HepG2 (cell line): ENCODE measurements at regions not wholly inside any gene's neighbourhood (a gene's known extent, or its start where the extent isn't known, plus 50 kb on each side); places are given as distances from the start of the nearest gene placed in this dataset.

Experiments used
- ATAC-seq: fragments of 200-7000 bp; cut with Tn5 transposase; 3 replicates; pipeline ENCODE4 v1.9.1; 2020; ENCODE audit warnings: mild to moderate bottlenecking, moderate library complexity
- BruUV-seq: library from RNA; stranded (reverse); fragments of 400-500 nt; replicated peaks from 2 replicates; lab custom pipeline; 2021; lab: Mats Ljungman, UMichigan
- CTCF ChIA-PET: fragments of 300-600 bp; formaldehyde crosslinking; extraction: SDS; loops from one replicate; lab custom pipeline; 2021; ENCODE audit warnings: low total read pairs, inconsistent platforms, low intra/inter-chr PET ratio; lab: Yijun Ruan, JAX
- POLR2A ChIA-PET: fragments of 350-600 bp; sonication (Branson Sonifier 250); formaldehyde crosslinking; loops from one replicate; lab custom pipeline; 2020; ENCODE audit warnings: antibody characterized with exemption, inconsistent platforms; lab: Yijun Ruan, JAX
- DNase-seq: peaks from one replicate; pipeline ENCODE4 v3.0.0-alpha.2; 2015; ENCODE audit warnings: low spot score
- FAIRE-seq: peaks from 3 replicates; lab custom pipeline; 2011; peaks lifted over from hg19 to GRCh38; lab: Jason Lieb, UNC
- H2AFZ ChIP-seq: one replicate; pipeline ENCODE4 v1.6.1; 2011; ENCODE audit warnings: low read length, inconsistent platforms
- H3K27ac ChIP-seq: fragments of 300-600 bp; 3 replicates; pipeline ENCODE4 v1.8.0; 2011; ENCODE audit warnings: mixed run types, mild to moderate bottlenecking, mixed read lengths, low read length, inconsistent platforms; ENCODE audit not compliant: insufficient read depth; ENCODE audit errors: extremely low read length
- H3K27me3 ChIP-seq, 2 experiments: fragments of 200-600 bp in 1 of 2; 2 replicates in 1 of 2; 3 replicates in 1 of 2; pipeline versions ENCODE4 v1.6.0 to v1.8.0; 2011; ENCODE audit warnings: low read length in 2 of 2, mild to moderate bottlenecking in 2 of 2, moderate library complexity in 2 of 2, inconsistent platforms in 1 of 2; ENCODE audit not compliant: insufficient read depth in 2 of 2, control insufficient read depth in 1 of 2
- H3K36me3 ChIP-seq, 2 experiments: fragments of 200-600 bp in 1 of 2; replicated peaks in 1 of 2; 2 replicates in 1 of 2; 3 replicates in 1 of 2; pipeline versions ENCODE4 v1.5.1 to v1.8.0; 2011; ENCODE audit warnings: low read length in 2 of 2, inconsistent platforms in 1 of 2; ENCODE audit not compliant: insufficient read depth in 2 of 2, control insufficient read depth in 1 of 2
- H3K4me1 ChIP-seq: 2 replicates; pipeline ENCODE4 v1.5.1; 2012; ENCODE audit warnings: low read length, inconsistent platforms; ENCODE audit not compliant: insufficient read depth
- H3K4me2 ChIP-seq: 2 replicates; pipeline ENCODE4 v1.6.0; 2011; ENCODE audit warnings: low read depth, low read length, inconsistent platforms
- H3K4me3 ChIP-seq, 3 experiments: fragments of 200-600 bp in 1 of 3; sonication (generic), shearing (Covaris generic) in 1 of 3; replicated peaks in 1 of 3; 2 replicates each; pipeline ENCODE4 v1.5.1; 2011 to 2016; ENCODE audit warnings: low read length in 3 of 3, inconsistent platforms in 2 of 3, low read depth in 2 of 3, mild to moderate bottlenecking in 2 of 3, control low read depth in 1 of 3, mixed read lengths in 1 of 3; ENCODE audit not compliant: insufficient read depth in 1 of 3
- H3K79me2 ChIP-seq: one replicate; pipeline ENCODE4 v1.6.1; 2011; ENCODE audit warnings: low read length, inconsistent platforms; ENCODE audit not compliant: insufficient read depth
- H3K9ac ChIP-seq: 2 replicates; pipeline ENCODE4 v1.6.0; 2011; ENCODE audit warnings: mild to moderate bottlenecking, low read depth, low read length, inconsistent platforms; ENCODE audit not compliant: insufficient read depth
- H3K9me3 ChIP-seq: 2 replicates; pipeline ENCODE4 v1.5.1; 2012; ENCODE audit warnings: mild to moderate bottlenecking, low read length
- H4K20me1 ChIP-seq: 2 replicates; pipeline ENCODE4 v1.6.0; 2011; ENCODE audit warnings: inconsistent platforms, mild to moderate bottlenecking, low read length, moderate library complexity; ENCODE audit not compliant: insufficient read depth
- CBX2 ChIP-seq, 2 experiments: fragments of 200-600 bp in 1 of 2; sonication (generic); formaldehyde crosslinking in 1 of 2; IDR thresholded peaks; 2 replicates each; pipeline versions ENCODE4 v1.7.0 to v1.8.1; 2018 to 2022; ENCODE audit warnings: low read depth in 2 of 2, low read length in 1 of 2, mild to moderate bottlenecking in 1 of 2, missing genetic modification reagents in 1 of 2
- CCDC6 ChIP-seq: sonication (generic); formaldehyde crosslinking; IDR thresholded peaks from 2 replicates; pipeline ENCODE4 v1.8.1; 2022; ENCODE audit warnings: mild to moderate bottlenecking, missing genetic modification reagents, moderate library complexity
- FOXP1 ChIP-seq, 2 experiments: fragments of 450-650 bp in 1 of 2; IDR thresholded peaks; 2 replicates each; pipeline ENCODE4 v1.6.1; 2017 to 2018; ENCODE audit warnings: antibody characterized with exemption in 1 of 2
- GLI4 ChIP-seq: sonication (generic); formaldehyde crosslinking; IDR thresholded peaks from 2 replicates; pipeline ENCODE4 v1.5.1; 2020; ENCODE audit warnings: missing genetic modification reagents, mild to moderate bottlenecking, moderate library complexity, borderline replicate concordance
- MXD1 ChIP-seq: sonication (generic); formaldehyde crosslinking; IDR thresholded peaks from 2 replicates; pipeline ENCODE4 v1.4.0; 2020; ENCODE audit warnings: mild to moderate bottlenecking, missing genetic modification reagents
- MYC ChIP-seq: sonication (generic); formaldehyde crosslinking; IDR thresholded peaks from 2 replicates; pipeline ENCODE4 v1.9.0; 2021; ENCODE audit warnings: missing genetic modification reagents, borderline replicate concordance
- NFYB ChIP-seq: sonication (generic); formaldehyde crosslinking; IDR thresholded peaks from 2 replicates; pipeline ENCODE4 v1.4.0; 2020; ENCODE audit warnings: missing genetic modification reagents
- PRDM4 ChIP-seq: sonication (generic); formaldehyde crosslinking; IDR thresholded peaks from 2 replicates; pipeline ENCODE4 v1.9.0; 2021; ENCODE audit warnings: missing genetic modification reagents, borderline replicate concordance
- SMAD9 ChIP-seq: sonication (generic); formaldehyde crosslinking; IDR thresholded peaks from 2 replicates; pipeline ENCODE4 v1.5.1; 2020; ENCODE audit warnings: mild to moderate bottlenecking, missing genetic modification reagents
- ZNF230 ChIP-seq: sonication (generic); formaldehyde crosslinking; IDR thresholded peaks from 2 replicates; pipeline ENCODE4 v1.4.0; 2020; ENCODE audit warnings: mild to moderate bottlenecking, missing genetic modification reagents
- ZNF235 ChIP-seq: sonication (generic); formaldehyde crosslinking; IDR thresholded peaks from 2 replicates; pipeline ENCODE4 v1.8.1; 2023; ENCODE audit warnings: mild to moderate bottlenecking, missing genetic modification reagents, borderline replicate concordance
- ZNF430 ChIP-seq: sonication (generic); formaldehyde crosslinking; IDR thresholded peaks from 2 replicates; pipeline ENCODE4 v1.9.0; 2021; ENCODE audit warnings: mild to moderate bottlenecking, missing genetic modification reagents
- ZNF570 ChIP-seq: sonication (generic); formaldehyde crosslinking; IDR thresholded peaks from 2 replicates; pipeline ENCODE4 v1.4.0; 2020; ENCODE audit warnings: mild to moderate bottlenecking, missing genetic modification reagents, borderline replicate concordance
- ZNF614 ChIP-seq: IDR thresholded peaks from 2 replicates; pipeline ENCODE4 v1.6.1; 2018; ENCODE audit warnings: missing biosample characterization, missing genetic modification reagents, inconsistent platforms, borderline replicate concordance
- ZSCAN22 ChIP-seq: sonication (generic); formaldehyde crosslinking; IDR thresholded peaks from 2 replicates; pipeline ENCODE4 v1.4.0; 2020; ENCODE audit warnings: mild to moderate bottlenecking, missing genetic modification reagents
- in situ Hi-C: cut with HindIII; loops from 2 replicates; pipeline ENCODE4 v1.10.0; 2017; ENCODE audit warnings: low pct_unique_long_range_greater_than_20kb; ENCODE audit not compliant: extremely low pct_ligation_motif_present
- intact Hi-C: fragments of 100-400 bp; cut with micrococcal nuclease; formaldehyde crosslinking; loops from one replicate; pipeline ENCODE4 v1.10.0; 2022; ENCODE audit not compliant: unreplicated experiment
- TF ChIP-seq, protein P1 (sequence below): IDR thresholded peaks from 2 replicates; pipeline ENCODE4 v1.6.1; 2016; ENCODE audit warnings: missing genetic modification reagents, missing compliant biosample characterization
- TF ChIP-seq, protein P2 (sequence below): sonication (generic); formaldehyde crosslinking; IDR thresholded peaks from 2 replicates; pipeline ENCODE4 v1.4.0; 2020; ENCODE audit warnings: missing genetic modification reagents
- TF ChIP-seq, protein P3 (sequence below): sonication (generic); formaldehyde crosslinking; IDR thresholded peaks from 2 replicates; pipeline ENCODE4 v1.5.1; 2020; ENCODE audit warnings: mild to moderate bottlenecking, missing genetic modification reagents, borderline replicate concordance

DNA sequence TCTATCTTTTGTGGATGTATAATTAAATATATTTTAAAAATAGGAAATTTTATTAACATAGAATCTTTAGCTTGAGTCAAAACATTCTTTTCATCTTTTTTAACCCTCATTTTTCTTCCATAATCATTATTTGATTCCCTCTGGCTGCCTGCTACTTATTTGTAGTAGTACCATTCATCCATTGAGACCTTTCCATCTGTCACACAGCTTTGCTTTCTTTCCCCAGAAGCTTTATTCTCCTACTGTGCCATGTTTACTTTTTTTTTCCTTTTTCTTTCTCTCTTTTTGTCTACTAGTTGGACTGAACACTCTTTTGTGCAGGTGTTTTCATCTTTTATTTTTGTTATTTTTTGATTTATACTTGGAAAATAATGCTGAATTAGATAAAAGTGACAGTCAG is 522.6 kb upstream of the MMS22L start:
- no peaks in the 10 kb centered on the region for H3K27me3 ChIP-seq
- intact Hi-C loops (no loop called here), in situ Hi-C loops (no loop called here)
- no peak for FAIRE-seq
- no peaks in the 10 kb centered on the region for H3K79me2 ChIP-seq
- no peak for ATAC-seq
- no peak overlapping the region for H3K27ac ChIP-seq
- CTCF ChIA-PET, result no interaction called here
- BruUV-seq, result no TSS peak
- H3K4me2 ChIP-seq, result no peak overlapping the region
- no peaks in the 10 kb centered on the region for H3K9me3 ChIP-seq
- H3K9ac ChIP-seq, result no peak overlapping the region
- TF ChIP-seq, protein P1, sequence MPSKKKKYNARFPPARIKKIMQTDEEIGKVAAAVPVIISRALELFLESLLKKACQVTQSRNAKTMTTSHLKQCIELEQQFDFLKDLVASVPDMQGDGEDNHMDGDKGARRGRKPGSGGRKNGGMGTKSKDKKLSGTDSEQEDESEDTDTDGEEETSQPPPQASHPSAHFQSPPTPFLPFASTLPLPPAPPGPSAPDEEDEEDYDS (CRISPR knock-in tag), result no peak
- TF ChIP-seq FOXP1 (IDR thresholded peaks at IDR 0.05), result no peak
- no peak for TF ChIP-seq FOXP1 (CRISPR knock-in tag; IDR thresholded peaks at IDR 0.05)
- no peak for TF ChIP-seq ZNF235
- TF ChIP-seq ZNF570, result no peak
- TF ChIP-seq, protein P2, sequence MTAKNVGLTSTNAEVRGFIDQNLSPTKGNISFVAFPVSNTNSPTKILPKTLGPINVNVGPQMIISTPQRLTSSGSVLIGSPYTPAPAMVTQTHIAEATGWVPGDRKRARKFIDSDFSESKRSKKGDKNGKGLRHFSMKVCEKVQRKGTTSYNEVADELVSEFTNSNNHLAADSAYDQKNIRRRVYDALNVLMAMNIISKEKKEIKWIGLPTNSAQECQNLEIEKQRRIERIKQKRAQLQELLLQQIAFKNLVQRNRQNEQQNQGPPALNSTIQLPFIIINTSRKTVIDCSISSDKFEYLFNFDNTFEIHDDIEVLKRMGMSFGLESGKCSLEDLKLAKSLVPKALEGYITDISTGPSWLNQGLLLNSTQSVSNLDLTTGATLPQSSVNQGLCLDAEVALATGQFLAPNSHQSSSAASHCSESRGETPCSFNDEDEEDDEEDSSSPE (CRISPR knock-in tag), result no peak
- TF ChIP-seq ZNF430 (CRISPR knock-in tag), result no peak
- TF ChIP-seq SMAD9 (CRISPR knock-in tag), result no peak
- no peak for TF ChIP-seq PRDM4
- no peak for TF ChIP-seq ZSCAN22 (CRISPR knock-in tag)
- TF ChIP-seq MXD1 (CRISPR knock-in tag), result no peak
- no peak for TF ChIP-seq NFYB (CRISPR knock-in tag)
- no peak for TF ChIP-seq ZNF614 (CRISPR knock-in tag)
- no peak for TF ChIP-seq MYC (CRISPR knock-in tag)
- no peak for TF ChIP-seq CCDC6 (CRISPR knock-in tag)
- TF ChIP-seq GLI4, result no peak
- TF ChIP-seq CBX2 (IDR thresholded peaks at IDR 0.05; ENCODE audit: low read depth, low read length), result no peak
- no peak for TF ChIP-seq CBX2 (CRISPR knock-in tag; IDR thresholded peaks at IDR 0.05; ENCODE audit: low read depth)
- TF ChIP-seq, protein P3, sequence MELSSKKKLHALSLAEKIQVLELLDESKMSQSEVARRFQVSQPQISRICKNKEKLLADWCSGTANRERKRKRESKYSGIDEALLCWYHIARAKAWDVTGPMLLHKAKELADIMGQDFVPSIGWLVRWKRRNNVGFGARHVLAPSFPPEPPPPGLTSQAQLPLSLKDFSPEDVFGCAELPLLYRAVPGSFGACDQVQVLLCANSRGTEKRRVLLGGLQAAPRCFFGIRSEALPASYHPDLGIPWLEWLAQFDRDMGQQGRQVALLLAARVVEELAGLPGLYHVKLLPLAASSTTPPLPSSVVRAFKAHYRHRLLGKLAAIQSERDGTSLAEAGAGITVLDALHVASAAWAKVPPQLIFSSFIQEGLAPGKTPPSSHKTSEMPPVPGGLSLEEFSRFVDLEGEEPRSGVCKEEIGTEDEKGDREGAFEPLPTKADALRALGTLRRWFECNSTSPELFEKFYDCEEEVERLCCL (CRISPR knock-in tag), result no peak
- no peak for TF ChIP-seq ZNF230 (CRISPR knock-in tag)
- TF ChIP-seq, all 625 proteins: peak for 0
- Histone ChIP-seq H3K4me1 (no peaks in the 10 kb centered on the region), H4K20me1 (no peaks in the 10 kb centered on the region), H3K4me3 (no peak overlapping the region), H2AFZ (no peak overlapping the region), H3K36me3 (no peaks in the 10 kb centered on the region)
- POLR2A ChIA-PET, result no interaction called here
- DNase-seq, result no peak
